Gastrocnemius medialis (tissue), 4 donors: ENCODE measurements at regions not wholly inside any gene's neighbourhood (a gene's known extent, or its start where the extent isn't known, plus 50 kb on each side); places are given as distances from the start of the nearest gene placed in this dataset.

ENCODE experiments used
- ATAC-seq, 2 donors: fragments of 150-250 bp; one replicate each; pipeline ENCODE4 v1.9.1; 2016
- DNase-seq, 2 donors: peaks; one replicate each; pipeline ENCODE4 v3.0.0-alpha.2; 2019
- H3K27ac ChIP-seq, 4 donors: fragments of 200-600 bp; sonication (generic); 1 replicate in 1 of 4; 2 replicates in 3 of 4; pipeline ENCODE4 v1.5.1; 2016 to 2018; ENCODE audit warnings: mild to moderate bottlenecking in 2 of 4, moderate library complexity in 1 of 4
- H3K27me3 ChIP-seq, 3 donors: fragments of 200-600 bp; sonication (generic) in 2 of 3; 1 replicate in 1 of 3; 2 replicates in 2 of 3; pipeline versions ENCODE4 v1.5.1 to v1.6.0; 2016 to 2019; ENCODE audit warnings: mild to moderate bottlenecking in 1 of 3, moderate library complexity in 1 of 3
- H3K36me3 ChIP-seq, 2 donors: fragments of 200-600 bp; sonication (generic) in 1 of 2; one replicate each; pipeline ENCODE4 v1.5.1; 2017 to 2018
- H3K4me1 ChIP-seq, 2 donors: fragments of 200-600 bp; sonication (generic) in 1 of 2; one replicate each; pipeline ENCODE4 v1.5.1; 2016 to 2017; ENCODE audit warnings: mild to moderate bottlenecking in 2 of 2
- H3K4me3 ChIP-seq, 4 donors: fragments of 200-600 bp; sonication (generic) in 3 of 4; 1 replicate in 1 of 4; 2 replicates in 3 of 4; pipeline ENCODE4 v1.5.1; 2016 to 2019; ENCODE audit warnings: mild to moderate bottlenecking in 2 of 4
- H3K9me3 ChIP-seq, 3 donors: fragments of 200-600 bp; sonication (generic) in 2 of 3; 1 replicate in 1 of 3; 2 replicates in 2 of 3; pipeline ENCODE4 v1.5.1; 2016 to 2019
- CTCF ChIP-seq, 5 experiments: fragments of 450-650 bp in 3 of 5; fragments of 200-600 bp in 2 of 5; sonication (generic) in 2 of 5; IDR thresholded peaks in 4 of 5; conservative IDR thresholded peaks in 1 of 5; 1 replicate in 4 of 5; 2 replicates in 1 of 5; pipeline ENCODE4 v1.5.1; 2016 to 2019; ENCODE audit warnings: antibody characterized with exemption in 5 of 5, mild to moderate bottlenecking in 3 of 5, moderate library complexity in 3 of 5
- POLR2A ChIP-seq, 2 donors: fragments of 450-650 bp; IDR thresholded peaks; one replicate each; pipeline ENCODE4 v1.6.1; 2017; ENCODE audit warnings: antibody characterized with exemption in 2 of 2, mild to moderate bottlenecking in 2 of 2, moderate library complexity in 2 of 2
- in situ Hi-C, 4 donors: fragments of 200-750 bp; cut with MboI; loops; one replicate each; pipeline versions ENCODE4 v1.15.0 to v1.8.0; 2017; ENCODE audit warnings: low sequenced_read_pairs in 4 of 4
- intact Hi-C: fragments of 100-400 bp; cut with DNase I; formaldehyde crosslinking; loops from one replicate; pipeline ENCODE4 v1.15.1; 2023; ENCODE audit warnings: low total_unique reads

DNA sequence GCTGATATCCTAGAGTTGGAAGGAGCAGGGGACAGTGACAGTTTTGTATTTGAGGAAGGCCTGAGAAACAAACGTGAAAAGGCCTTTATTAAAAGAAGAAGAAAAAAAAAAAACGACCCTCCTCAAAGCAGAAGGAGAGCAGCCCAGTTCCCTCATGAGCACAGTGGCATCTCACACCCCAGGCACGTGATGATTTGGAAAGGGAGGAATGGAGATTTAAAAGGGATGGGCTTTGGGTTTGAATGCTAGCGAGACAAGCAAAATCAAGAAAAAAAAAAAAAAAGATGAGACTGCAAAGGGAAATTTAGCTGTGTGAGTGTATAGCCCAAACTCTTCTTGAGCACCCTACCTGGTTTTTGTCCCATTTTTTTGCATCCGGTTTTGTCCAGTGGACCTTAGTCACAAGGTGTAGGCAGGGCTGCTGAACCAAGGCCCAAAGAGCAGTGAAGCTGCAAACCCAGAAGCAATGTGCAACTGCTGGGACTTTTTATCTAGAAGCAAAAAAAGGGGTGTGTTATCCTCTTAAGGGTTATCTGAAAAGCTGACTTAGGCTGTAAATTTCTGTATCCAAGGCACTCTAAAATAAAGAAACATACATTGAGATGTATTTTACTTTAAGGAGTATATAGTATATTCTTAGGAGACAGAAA, 54.5 kb upstream of the RREB1 start:
- in situ Hi-C loops (no loop called here), intact Hi-C loops (loop anchor here (2.0 to 10.0 kb wide), 6 partner anchors 99 to 326 kb away; no protein-coding TSS in a partner anchor)
- no peak for TF ChIP-seq POLR2A (IDR thresholded peaks at IDR 0.05)
- no peak for TF ChIP-seq CTCF (IDR thresholded peaks at IDR 0.05 in 4 of 5, conservative IDR thresholded peaks at IDR 0.05 in 1 of 5)
- H3K4me1 ChIP-seq = peaks cover 12 to 24% of the 10 kb centered on the region in 2 donors
- H3K9me3 ChIP-seq = no peaks in the 10 kb centered on the region
- ATAC-seq = no peak
- no peaks in the 10 kb centered on the region for H3K27me3 ChIP-seq
- no peak for DNase-seq
- peak overlapping the region; percentile 66 to 77 (median 67) for H3K4me3 ChIP-seq
- peak overlapping the region; percentile 84 to 91 (median 87) for H3K27ac ChIP-seq
- no peaks in the 10 kb centered on the region for H3K36me3 ChIP-seq
